ENCODE measurements at regions not wholly inside any gene's neighbourhood (a gene's known extent, or its start where the extent isn't known, plus 50 kb on each side); places are given as distances from the start of the nearest gene placed in this dataset.

GRCh38 chr6:138007014-138007472 is 100.2 kb downstream of the PERP start:
- DNase-seq = no peak

GRCh38 chr6:138008791-138009190 is 98.4 kb downstream of the PERP start:
- no peak for DNase-seq

GRCh38 chr6:138011413-138011812 is 95.8 kb downstream of the PERP start:
- no peak for DNase-seq

GRCh38 chr6:138012682-138013081 is 94.5 kb downstream of the PERP start:
- DNase-seq = no peak

- no peak for DNase-seq
These were observed 93.3 kb downstream of the PERP start for GRCh38 chr6:138013959-138014358.

GRCh38 chr6:138017166-138017757 is 90.0 kb downstream of the PERP start:
- no peak for DNase-seq

- no peak for DNase-seq
These were observed 88.9 kb downstream of the PERP start for GRCh38 chr6:138018297-138018696.

- DNase-seq = no peak
These were observed 81.7 kb downstream of the PERP start for GRCh38 chr6:138025528-138025978.

- DNase-seq = no peak
These were observed 80.9 kb downstream of the PERP start for GRCh38 chr6:138026342-138026741.

- DNase-seq = no peak
These were observed 78.3 kb downstream of the PERP start for GRCh38 chr6:138028893-138029292.

GRCh38 chr6:138030872-138031271 is 76.3 kb downstream of the PERP start:
- no peak for DNase-seq

- DNase-seq = no peak
These were observed 75.8 kb downstream of the PERP start for GRCh38 chr6:138031417-138031816.

GRCh38 chr6:138031850-138032249 is 75.4 kb downstream of the PERP start:
- no peak for DNase-seq

GRCh38 chr6:138032571-138032970 is 74.6 kb downstream of the PERP start:
- no peak for DNase-seq

GRCh38 chr6:138034229-138034628 is 73.0 kb downstream of the PERP start:
- no peak for DNase-seq

- DNase-seq = no peak
These were observed 72.1 kb downstream of the PERP start for GRCh38 chr6:138035070-138035469.

- no peak for DNase-seq
These were observed 71.1 kb downstream of the PERP start for GRCh38 chr6:138036111-138036510.

GRCh38 chr6:138037009-138037504 is 70.2 kb downstream of the PERP start:
- no peak for DNase-seq

GRCh38 chr6:138038142-138038870 is 68.9 kb downstream of the PERP start:
- DNase-seq = no peak
